OCI-LY7 (cell line): ENCODE measurements at regions not wholly inside any gene's neighbourhood (a gene's known extent, or its start where the extent isn't known, plus 50 kb on each side); places are given as distances from the start of the nearest gene placed in this dataset.
"Not testable (repeated sequence)": the region's sequence is repeated elsewhere in the genome, so short reads cannot be mapped to it uniquely, and the experiment has no call there.

Source experiments
- BruUV-seq: library from RNA; stranded (reverse); fragments of 400-500 nt; replicated peaks from 2 replicates; lab custom pipeline; 2021; lab: Mats Ljungman, UMichigan
- CTCF ChIA-PET: fragments of 300-600 bp; sonication (Branson Sonifier 250); formaldehyde crosslinking; loops from one replicate; lab custom pipeline; 2022; ENCODE audit warnings: antibody characterized with exemption; ENCODE audit not compliant: unreplicated experiment; lab: Charles Lee
- POLR2A ChIA-PET: fragments of 300-600 bp; sonication (Branson Sonifier 250); formaldehyde crosslinking; loops from one replicate; lab custom pipeline; 2022; ENCODE audit warnings: antibody characterized with exemption; lab: Charles Lee
- DNase-seq: peaks from one replicate; pipeline ENCODE4 v3.0.0-alpha.2; 2015; ENCODE audit warnings: low spot score
- H2AFZ ChIP-seq: fragments of 200-600 bp; sonication (generic), shearing (Covaris generic); 2 replicates; pipeline ENCODE4 v1.6.1; 2014; ENCODE audit warnings: mild to moderate bottlenecking, antibody characterized with exemption, low read length, moderate library complexity
- H3K27ac ChIP-seq: fragments of 200-600 bp; sonication (generic); 2 replicates; pipeline ENCODE4 v1.5.1; 2014; ENCODE audit warnings: mixed run types, low read depth, mild to moderate bottlenecking, moderate library complexity, low read length, inconsistent platforms; ENCODE audit not compliant: poor library complexity, severe bottlenecking
- H3K36me3 ChIP-seq: fragments of 200-600 bp; sonication (generic); 2 replicates; pipeline ENCODE4 v1.6.1; 2014; ENCODE audit warnings: mild to moderate bottlenecking, antibody characterized with exemption, low read length, moderate library complexity, mixed read lengths; ENCODE audit not compliant: insufficient read depth
- H3K4me1 ChIP-seq: fragments of 200-600 bp; sonication (generic); 2 replicates; pipeline ENCODE4 v1.5.1; 2014; ENCODE audit warnings: mild to moderate bottlenecking, low read length; ENCODE audit not compliant: insufficient read depth, poor library complexity, severe bottlenecking
- H3K4me2 ChIP-seq: fragments of 200-600 bp; sonication (generic); 2 replicates; pipeline ENCODE4 v1.6.1; 2014; ENCODE audit warnings: mild to moderate bottlenecking, low read length
- H3K4me3 ChIP-seq: fragments of 200-600 bp; sonication (generic); 2 replicates; pipeline ENCODE4 v1.5.1; 2014; ENCODE audit warnings: mild to moderate bottlenecking, low read depth, low read length; ENCODE audit not compliant: poor library complexity, severe bottlenecking
- H3K79me2 ChIP-seq: fragments of 200-600 bp; sonication (generic); 2 replicates; pipeline ENCODE4 v1.6.1; 2016; ENCODE audit warnings: low read depth, mild to moderate bottlenecking, low read length, moderate library complexity, mixed read lengths; ENCODE audit not compliant: insufficient read depth
- H3K9me2 ChIP-seq: fragments of 200-600 bp; sonication (generic); 2 replicates; pipeline ENCODE4 v1.6.1; 2016; ENCODE audit warnings: mild to moderate bottlenecking, low read length, mixed read lengths; ENCODE audit not compliant: insufficient read depth
- H3K9me3 ChIP-seq: fragments of 200-600 bp; sonication (generic); 2 replicates; pipeline ENCODE4 v1.6.1; 2014; ENCODE audit warnings: mild to moderate bottlenecking, mixed run types, low read length, mixed read lengths
- H4K20me1 ChIP-seq: fragments of 200-600 bp; sonication (generic); 2 replicates; pipeline ENCODE4 v1.6.1; 2014; ENCODE audit warnings: mild to moderate bottlenecking, antibody characterized with exemption, low read length, moderate library complexity, mixed read lengths; ENCODE audit not compliant: insufficient read depth
- EZH2phosphoT487 ChIP-seq: fragments of 200-600 bp; sonication (generic); IDR thresholded peaks from 2 replicates; pipeline ENCODE4 v1.6.1; 2018; ENCODE audit warnings: low read depth, borderline replicate concordance, mild to moderate bottlenecking, mixed run types, antibody characterized with exemption, low read length, moderate library complexity, mixed read lengths
- intact Hi-C: fragments of 100-400 bp; cut with micrococcal nuclease; formaldehyde crosslinking; loops from one replicate; pipeline ENCODE4 v1.10.0; 2022; ENCODE audit not compliant: unreplicated experiment
- TF ChIP-seq, protein P1 (sequence below): fragments of 200-600 bp; sonication (generic); conservative IDR thresholded peaks from 2 replicates; pipeline ENCODE4 v1.5.1; 2014; ENCODE audit warnings: mild to moderate bottlenecking, antibody characterized with exemption, low read length, moderate library complexity, mixed read lengths

DNA sequence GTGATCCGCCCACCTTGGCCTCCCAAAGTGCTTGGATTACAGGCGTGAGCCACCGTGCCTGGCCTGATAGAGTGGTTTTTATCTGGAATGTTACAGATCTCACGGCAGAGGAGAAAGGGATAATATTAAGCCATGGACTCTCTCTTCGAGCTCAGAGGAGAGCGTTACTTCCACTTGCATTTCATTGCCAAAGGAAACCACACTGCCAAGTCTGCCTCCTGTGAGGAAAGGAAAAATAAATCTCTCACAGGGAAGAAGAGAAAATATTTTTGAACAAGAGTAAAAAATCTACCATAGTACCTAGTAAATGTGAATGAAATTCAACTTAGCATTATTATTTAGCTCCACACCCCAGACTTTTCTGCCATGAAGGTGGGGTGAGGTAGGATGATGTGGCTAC lies 319.2 kb upstream of the PRICKLE1 start:
- DNase-seq: no peak
- Histone ChIP-seq H3K4me2 (no peak overlapping the region), H3K4me1 (no peaks in the 10 kb centered on the region), H3K27ac (no peak overlapping the region), H4K20me1 (no peaks in the 10 kb centered on the region), H3K9me2 (no peaks in the 10 kb centered on the region), H3K9me3 (no peaks in the 10 kb centered on the region), H3K36me3 (no peaks in the 10 kb centered on the region), H3K79me2 (no peaks in the 10 kb centered on the region), H2AFZ (no peak overlapping the region), H3K4me3 (no peak overlapping the region)
- POLR2A ChIA-PET: no interaction called here
- BruUV-seq: no TSS peak
- TF ChIP-seq, protein P1, sequence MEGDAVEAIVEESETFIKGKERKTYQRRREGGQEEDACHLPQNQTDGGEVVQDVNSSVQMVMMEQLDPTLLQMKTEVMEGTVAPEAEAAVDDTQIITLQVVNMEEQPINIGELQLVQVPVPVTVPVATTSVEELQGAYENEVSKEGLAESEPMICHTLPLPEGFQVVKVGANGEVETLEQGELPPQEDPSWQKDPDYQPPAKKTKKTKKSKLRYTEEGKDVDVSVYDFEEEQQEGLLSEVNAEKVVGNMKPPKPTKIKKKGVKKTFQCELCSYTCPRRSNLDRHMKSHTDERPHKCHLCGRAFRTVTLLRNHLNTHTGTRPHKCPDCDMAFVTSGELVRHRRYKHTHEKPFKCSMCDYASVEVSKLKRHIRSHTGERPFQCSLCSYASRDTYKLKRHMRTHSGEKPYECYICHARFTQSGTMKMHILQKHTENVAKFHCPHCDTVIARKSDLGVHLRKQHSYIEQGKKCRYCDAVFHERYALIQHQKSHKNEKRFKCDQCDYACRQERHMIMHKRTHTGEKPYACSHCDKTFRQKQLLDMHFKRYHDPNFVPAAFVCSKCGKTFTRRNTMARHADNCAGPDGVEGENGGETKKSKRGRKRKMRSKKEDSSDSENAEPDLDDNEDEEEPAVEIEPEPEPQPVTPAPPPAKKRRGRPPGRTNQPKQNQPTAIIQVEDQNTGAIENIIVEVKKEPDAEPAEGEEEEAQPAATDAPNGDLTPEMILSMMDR: no peak
- TF ChIP-seq EZH2phosphoT487: no peak
- CTCF ChIA-PET: no interaction called here
- intact Hi-C loops: no loop called here

DNA sequence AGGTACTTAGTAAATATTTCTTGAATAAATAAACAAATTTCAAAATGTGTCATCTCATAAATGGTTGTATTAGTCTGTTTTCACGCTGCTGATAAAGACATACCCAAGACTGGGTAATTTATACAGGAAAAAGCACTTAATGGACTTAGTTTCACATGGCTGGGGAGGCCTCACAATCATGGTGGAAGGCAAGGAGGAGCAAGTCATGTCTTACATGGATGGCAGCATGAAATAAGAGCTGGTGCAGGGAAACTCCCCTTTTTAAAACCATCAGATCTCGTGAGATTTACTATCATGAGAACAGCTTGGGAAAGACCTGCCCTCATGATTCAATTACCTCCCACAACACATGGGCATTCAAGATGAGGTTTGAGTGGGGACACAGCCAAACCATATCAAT lies 317.3 kb upstream of the PRICKLE1 start:
- H4K20me1 ChIP-seq, intact Hi-C loops, H3K4me2 ChIP-seq, H2AFZ ChIP-seq, CTCF ChIA-PET, H3K9me2 ChIP-seq, H3K9me3 ChIP-seq, H3K27ac ChIP-seq, DNase-seq, H3K79me2 ChIP-seq, BruUV-seq, H3K4me1 ChIP-seq, H3K36me3 ChIP-seq, H3K4me3 ChIP-seq: not testable (repeated sequence)
- POLR2A ChIA-PET: interaction anchor here (0.5 kb wide), 1 partner anchor 514 kb away, joined by 3 read pairs; no protein-coding TSS in a partner anchor

DNA sequence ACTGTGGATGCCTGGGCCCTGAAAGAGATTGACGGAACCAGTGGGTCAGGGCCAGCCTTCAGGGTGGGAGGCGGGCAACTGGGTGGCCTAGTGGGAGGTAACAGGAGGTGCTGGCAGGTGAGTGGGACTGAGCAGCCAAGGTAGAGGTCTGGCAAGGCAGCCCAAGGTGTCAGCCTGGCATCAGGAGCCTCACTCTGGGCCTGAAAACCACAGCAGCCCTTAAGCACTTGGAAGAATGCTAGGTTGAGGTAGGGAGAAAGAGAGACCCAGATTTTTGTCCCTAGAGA lies 315.8 kb upstream of the PRICKLE1 start:
- Histone ChIP-seq H3K4me2 (no peak overlapping the region), H3K36me3 (no peaks in the 10 kb centered on the region), H4K20me1 (no peaks in the 10 kb centered on the region), H3K9me2 (no peaks in the 10 kb centered on the region), H3K79me2 (no peaks in the 10 kb centered on the region), H2AFZ (no peak overlapping the region), H3K4me3 (no peak overlapping the region), H3K9me3 (no peaks in the 10 kb centered on the region), H3K27ac (no peak overlapping the region), H3K4me1 (no peaks in the 10 kb centered on the region)
- no TSS peak for BruUV-seq
- DNase-seq: no peak
- ChIA-PET POLR2A (no interaction called here), CTCF (no interaction called here)
- intact Hi-C loops: no loop called here
- TF ChIP-seq EZH2phosphoT487: no peak
- TF ChIP-seq, protein P1: no peak
